ENCODE measurements at regions not wholly inside any gene's neighbourhood (a gene's known extent, or its start where the extent isn't known, plus 50 kb on each side); places are given as distances from the start of the nearest gene placed in this dataset.

DNA sequence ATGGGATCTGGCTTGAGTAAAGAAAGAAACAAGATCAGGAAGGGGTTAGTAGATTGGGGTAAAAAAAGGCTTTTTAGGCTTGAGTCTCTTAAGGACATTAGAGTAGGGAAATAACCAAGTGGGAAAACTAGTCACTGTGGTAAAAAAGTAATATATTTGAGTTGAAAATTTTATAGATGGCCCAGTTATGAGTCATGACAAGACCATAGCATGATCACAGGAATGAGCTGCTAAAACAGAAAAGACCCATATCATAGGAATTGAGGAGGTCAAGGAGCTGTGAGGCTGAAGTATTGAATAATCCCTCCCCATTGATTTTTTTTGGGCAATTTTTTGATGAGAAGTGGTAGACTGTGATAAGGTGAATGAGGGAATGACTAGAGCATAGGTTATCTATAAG is 69.2 kb upstream of the TBC1D5 start:
- TF ChIP-seq POLR2A (IDR thresholded peaks at IDR 0.05; ENCODE audit: extremely low read depth, insufficient read length) (no peak), CTCF (IDR thresholded peaks at IDR 0.05; ENCODE audit: low read depth, low read length) (no peak), MAX (IDR thresholded peaks at IDR 0.05; ENCODE audit: low read depth, low read length) (no peak), MYC (IDR thresholded peaks at IDR 0.05; ENCODE audit: low read depth, low read length) (no peak)

Data from NB4 (cell line).